ENCODE measurements at regions not wholly inside any gene's neighbourhood (a gene's known extent, or its start where the extent isn't known, plus 50 kb on each side); places are given as distances from the start of the nearest gene placed in this dataset.

DNA sequence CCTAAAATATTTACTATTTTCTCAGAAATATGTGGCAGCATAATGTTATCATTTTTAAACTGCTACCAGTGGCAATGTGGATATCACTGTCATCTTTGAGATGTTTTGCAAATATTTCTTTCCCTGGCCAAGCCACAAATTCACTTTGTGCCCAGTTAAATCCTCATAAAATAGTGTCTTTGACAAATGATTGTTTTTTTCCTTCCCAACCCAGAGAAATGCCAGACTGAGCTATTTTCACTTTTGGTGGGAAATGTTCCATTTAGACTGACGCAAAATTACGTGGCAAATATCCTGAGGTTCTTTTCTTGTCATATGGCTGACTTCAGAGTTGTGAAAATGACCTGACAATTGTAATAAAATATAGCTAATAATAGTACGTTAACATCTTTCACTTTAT is 807.0 kb upstream of the SOX9 start:
- no peak for FAIRE-seq

- no peak for FAIRE-seq
Observed at GRCh38 chr17:71315568-71315967, 805.3 kb upstream of the SOX9 start.

DNA sequence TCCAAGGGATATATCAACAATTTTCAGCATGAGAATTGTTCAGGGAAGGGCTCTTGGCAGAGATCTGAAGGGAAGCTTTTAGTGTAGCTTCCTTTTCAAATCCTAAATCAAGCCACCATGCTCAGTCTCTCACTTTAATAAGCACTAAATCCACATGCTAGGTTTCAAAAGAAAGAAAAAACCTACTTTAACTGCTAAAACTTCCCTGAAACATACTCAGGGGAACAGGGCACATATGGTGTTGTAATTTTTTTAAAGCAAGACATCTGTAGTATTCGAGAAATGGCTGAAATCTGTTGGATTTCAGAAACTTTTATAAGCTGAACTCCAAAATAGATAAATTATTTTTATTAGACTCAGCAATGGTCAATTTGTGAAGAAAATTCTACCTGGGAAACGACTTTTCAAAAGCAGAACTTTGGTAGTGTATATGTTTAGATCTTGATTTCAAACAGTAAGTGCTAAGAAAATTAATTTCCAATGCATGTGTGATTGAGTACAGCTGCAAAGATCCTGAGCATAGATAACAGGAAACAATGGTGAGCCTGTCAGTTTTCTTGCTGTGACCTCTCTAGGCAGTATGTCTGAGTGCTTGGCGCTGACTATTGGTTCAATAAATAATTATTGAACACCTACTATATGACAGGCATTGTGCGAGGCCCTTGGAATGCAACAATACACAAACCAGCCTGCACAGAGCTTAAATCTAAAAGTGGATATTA is 804.5 kb upstream of the SOX9 start:
- no peak for FAIRE-seq

- no peak for FAIRE-seq
Observed at GRCh38 chr17:71320009-71320796, 800.6 kb upstream of the SOX9 start.

DNA sequence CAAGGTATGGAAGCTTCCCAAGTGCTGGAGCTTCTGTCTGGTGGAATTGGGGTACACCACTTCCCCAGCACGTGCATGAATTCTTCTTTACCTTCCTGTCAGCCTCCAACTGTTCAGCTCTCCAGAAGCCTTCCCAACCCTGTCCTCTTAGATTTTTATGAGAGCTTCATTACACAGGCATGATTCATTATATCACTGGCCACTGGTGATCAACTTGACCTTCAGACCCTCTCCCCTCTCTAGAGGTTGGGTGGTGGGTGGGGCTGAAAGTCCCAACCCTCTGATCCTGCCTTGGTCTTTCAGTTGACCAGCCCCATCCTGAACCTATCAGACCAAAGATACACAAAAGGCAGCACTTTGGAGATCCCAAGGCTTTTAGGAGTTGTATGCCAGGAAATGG is 795.7 kb upstream of the SOX9 start:
- no peak for FAIRE-seq

DNA sequence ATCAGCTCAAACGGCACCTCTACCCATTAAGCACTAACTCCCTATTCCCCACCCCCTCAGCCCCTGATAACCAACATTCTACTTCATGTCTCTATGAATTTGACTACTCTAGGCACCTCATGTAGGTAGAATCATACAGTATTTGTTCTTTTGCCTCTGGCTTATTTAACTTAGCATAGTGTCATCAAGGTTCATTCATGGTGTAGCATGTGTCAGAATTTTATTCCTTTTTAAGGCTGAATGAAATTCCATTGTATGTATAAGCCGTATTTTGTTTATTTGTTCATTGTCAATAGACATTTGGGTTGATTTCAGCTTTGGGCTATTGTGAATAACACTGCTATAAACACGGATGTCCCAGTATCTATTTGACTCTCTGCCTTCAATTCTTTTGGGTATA is 794.9 kb upstream of the SOX9 start:
- no peak for FAIRE-seq

DNA sequence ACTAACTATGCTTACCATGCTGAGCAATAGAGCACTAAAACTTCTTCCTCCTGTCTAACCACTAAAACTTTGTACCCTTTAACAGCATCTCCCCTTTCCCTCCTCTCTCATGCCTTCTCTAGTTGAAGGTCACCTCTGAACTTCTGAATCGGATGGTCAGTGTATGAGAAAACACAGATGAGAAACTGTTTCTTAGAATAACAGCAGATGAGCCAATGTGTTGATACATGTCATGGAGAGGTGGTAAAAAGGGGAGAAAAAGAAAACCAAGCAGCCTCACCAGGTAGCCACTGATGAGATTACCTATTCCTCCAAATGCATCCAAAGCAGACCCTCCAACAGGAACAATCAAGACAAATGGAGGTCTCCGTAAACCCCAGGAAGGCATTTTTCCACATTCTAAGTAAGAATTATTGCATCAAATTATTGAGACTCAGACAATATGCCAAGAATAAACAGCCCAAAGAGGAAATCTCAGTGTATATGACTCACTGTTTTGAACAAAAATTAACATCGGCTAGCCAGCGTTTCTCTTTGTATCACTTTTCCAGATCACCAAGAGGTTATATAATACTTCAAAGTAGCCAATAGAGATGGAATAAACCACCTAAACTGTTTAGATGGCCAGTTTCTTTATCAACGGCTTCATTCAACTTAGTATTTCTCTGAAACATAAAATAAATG is 793.3 kb upstream of the SOX9 start:
- no peak for FAIRE-seq

DNA sequence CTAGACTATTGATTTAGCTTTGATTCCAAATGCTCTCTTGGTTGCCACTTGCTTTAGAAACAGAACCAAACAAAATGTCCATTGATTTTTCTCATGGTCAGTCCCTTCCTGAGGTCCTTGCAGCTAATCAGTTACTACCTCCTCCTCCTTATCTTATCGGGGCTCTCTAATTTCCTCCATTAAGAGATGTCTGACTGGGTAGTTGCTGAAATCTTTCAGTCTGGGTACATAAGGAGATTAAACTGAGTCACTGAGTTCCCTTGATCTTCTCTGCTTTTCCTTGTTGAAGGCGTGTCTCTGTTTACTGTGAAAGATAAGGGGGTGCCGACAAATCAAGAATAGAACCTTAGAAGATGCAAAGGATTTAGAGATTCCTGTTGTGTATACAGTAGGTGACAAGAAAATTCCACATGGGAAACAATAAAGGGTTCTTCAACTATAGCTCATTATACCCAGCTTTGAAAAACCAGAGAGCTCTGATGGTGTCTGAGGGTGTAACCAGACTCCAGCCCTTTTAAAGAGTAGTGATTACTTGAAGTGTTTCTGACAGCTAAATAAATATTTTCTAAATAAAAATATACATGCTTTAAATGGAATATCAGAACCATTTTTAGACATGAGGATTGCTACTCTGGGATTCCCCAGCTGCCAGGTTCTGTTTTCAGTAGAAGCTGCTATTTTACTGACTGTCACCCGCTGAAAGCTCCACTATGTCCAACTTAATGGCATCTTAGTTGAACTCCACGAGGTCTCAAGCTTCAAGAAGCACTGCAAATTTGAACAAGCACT is 791.3 kb upstream of the SOX9 start:
- FAIRE-seq, result no peak

DNA sequence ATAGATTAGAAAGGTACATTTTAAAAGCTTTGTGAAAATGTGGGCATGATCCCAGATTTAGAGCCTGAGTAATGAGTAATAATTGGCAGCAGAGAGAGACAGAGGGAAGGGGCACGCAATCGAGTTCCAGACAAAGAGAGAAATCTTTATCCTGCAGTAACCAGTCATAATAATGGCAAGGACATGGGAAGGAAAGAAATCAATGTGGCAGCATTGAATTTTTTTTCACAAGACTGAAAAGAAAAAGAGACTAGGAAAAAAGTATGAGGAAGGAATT is 790.8 kb upstream of the SOX9 start:
- no peak for FAIRE-seq

DNA sequence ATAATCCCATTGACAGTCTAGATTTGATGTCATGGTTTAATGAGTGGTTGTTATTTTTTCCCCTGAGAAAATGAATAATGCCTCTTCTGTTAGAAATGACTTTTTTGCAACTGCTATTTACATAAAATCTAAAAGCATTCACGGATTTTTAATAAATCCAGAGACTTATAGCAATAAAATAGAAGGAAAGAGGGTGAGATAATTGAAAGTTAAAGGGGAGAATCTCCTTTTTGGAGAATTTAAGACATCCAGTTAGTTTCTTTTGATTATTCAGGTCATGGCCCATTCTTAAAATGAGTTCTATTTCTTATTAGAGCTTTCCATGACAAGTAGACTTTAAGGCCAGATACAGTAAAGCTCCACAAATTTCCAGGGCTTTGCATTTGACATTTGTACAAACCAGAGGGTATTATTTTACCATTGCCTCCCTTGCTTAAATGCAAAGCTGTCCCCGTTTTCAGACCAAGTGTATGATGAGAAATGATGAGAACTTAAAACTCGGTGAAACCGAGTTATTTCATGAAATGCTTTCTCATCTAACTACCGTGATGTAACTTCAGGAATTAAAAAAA is 789.0 kb upstream of the SOX9 start:
- FAIRE-seq, result no peak

DNA sequence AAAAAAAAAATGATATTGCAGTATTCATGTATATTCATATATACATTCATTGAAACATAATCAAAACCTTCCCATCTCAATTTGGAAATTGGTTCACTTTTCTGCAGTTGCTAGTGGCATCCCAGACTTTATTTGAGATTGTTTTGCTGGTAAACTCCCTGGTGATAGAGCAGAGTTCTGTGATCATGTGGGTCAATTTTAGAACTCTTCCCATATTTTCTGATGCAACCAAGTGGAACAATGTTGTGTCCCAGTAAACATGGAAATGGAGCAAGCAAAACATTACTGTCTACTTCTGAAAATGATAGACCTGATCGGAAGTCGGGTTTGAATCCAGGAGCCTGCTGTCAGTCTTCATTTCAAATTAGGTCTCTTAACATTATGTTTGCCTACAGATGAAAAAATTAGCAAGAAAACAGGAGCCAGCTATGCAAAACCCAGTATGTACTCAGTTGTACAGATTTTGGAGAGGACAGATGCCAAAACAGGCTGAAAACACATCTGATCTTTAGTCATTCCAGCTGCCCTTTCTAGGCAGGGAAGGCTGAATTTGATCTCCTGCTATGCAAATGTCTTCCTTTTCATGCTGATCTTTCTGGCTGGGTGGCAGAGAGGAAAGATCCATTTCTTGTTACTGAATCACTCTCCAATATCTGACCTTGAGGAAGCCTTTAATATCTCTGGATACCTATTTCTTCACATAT is 786.6 kb upstream of the SOX9 start:
- no peak for FAIRE-seq

DNA sequence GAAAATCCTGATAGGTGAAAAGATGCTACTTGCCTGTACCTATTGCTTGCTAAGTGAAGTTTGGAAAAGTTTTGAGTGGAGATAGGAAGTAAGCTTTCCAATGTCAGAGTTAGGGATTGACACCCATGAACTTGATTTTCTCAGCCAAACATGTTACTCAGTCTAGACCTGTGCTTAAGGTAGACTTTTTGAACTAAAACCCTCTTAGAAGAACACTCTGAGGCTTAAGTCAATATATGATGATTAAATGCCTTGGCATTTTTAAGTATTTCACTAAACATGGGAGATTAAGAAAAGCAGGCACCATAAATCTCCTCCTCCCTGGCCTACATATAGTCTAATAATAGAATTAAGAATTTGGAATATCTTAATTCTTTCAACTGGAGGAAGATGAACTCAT is 785.6 kb upstream of the SOX9 start:
- no peak for FAIRE-seq

- peak; percentile 33 for FAIRE-seq
Observed at GRCh38 chr17:71337938-71338337, 782.9 kb upstream of the SOX9 start.

GRCh38 chr17:71338396-71338795 is 782.4 kb upstream of the SOX9 start:
- no peak for FAIRE-seq

- FAIRE-seq, result no peak
Observed at GRCh38 chr17:71339206-71339605, 781.6 kb upstream of the SOX9 start.

GRCh38 chr17:71342737-71343136 is 778.1 kb upstream of the SOX9 start:
- FAIRE-seq, result no peak

- no peak for FAIRE-seq
Observed at GRCh38 chr17:71349908-71350600, 770.8 kb upstream of the SOX9 start.

GRCh38 chr17:71360301-71360700 is 760.5 kb upstream of the SOX9 start:
- FAIRE-seq, result no peak

DNA sequence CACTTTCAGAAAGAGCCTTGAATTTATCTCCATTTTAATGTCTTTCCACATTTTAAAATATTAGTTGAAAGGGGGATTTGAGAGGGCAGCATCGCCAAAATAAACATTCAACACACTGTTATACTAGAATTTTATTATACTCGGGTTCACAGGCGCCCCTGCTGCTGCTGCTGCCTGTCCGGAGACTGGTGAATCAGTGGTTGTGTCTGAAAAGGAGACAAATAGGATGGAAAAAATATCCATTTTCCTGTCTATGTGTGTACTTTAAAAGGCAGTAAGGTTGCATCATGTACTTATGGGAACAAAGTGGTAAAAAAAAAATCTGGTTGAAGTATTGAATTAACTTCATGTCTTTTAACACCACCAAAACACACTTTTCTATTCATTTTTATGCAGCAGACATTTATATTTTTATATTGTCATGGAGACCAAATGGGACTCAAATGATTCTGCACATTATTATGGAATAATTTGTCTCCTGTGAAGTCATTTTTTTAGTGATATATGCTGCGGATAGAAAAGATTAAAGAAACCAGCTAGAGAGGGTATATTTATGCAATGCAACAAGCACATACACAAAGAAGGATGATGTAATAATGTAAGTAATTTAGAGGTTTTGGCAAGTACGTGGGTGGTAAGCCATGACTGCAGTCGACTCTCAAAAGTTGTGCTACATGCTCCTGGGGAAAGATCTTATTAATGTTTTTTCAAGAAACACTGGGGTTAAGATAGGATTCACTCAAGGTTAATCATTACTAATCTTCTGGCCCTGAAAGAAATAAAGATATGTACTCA is 759.0 kb upstream of the SOX9 start:
- no peak for FAIRE-seq

DNA sequence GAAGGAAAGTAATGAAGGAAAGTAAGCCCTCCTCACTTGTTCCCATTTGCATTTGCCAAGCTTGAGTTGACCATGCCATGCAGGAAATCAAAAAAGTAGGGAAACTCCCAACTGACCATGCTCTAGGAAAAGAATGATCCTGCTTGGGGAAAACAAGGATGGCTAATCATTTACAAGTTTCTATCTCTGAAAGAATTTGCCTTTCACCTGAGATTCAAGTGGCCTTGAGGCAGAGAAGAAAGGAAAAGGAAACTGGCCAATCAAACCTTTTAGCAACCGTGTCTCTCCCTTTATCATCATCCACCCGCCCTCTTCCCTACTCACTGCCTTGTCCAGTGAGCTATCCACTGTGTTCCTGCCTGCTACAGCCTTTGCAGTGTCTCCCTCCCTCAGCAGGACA is 757.2 kb upstream of the SOX9 start:
- FAIRE-seq, result no peak

GRCh38 chr17:71371809-71372208 is 749.0 kb upstream of the SOX9 start:
- no peak for FAIRE-seq
